ENCODE measurements at regions not wholly inside any gene's neighbourhood (a gene's known extent, or its start where the extent isn't known, plus 50 kb on each side); places are given as distances from the start of the nearest gene placed in this dataset.

DNA sequence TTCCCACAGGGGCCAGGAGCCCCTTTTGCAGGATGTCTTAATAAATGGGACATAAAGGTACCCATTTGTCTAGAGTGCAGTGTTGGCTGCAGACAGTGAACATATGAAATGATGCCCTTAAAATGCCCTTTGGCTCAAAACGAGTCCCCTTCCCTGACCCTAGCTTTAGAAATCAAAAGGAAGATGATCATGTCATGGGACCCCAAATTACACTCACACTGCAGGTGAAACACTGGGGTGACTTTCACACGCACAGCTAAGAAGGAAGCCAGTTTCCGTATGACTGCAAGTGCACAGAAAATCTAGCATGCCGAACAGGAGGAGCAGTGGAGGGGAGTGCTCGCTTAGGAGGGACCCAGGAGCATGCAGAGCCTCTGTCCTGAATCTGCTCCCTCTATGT lies 154.5 kb upstream of the KLF14 start:
- H3K4me3 ChIP-seq (ENCODE audit: low read depth, low read length), result no peak overlapping the region
- TF ChIP-seq, protein P1, sequence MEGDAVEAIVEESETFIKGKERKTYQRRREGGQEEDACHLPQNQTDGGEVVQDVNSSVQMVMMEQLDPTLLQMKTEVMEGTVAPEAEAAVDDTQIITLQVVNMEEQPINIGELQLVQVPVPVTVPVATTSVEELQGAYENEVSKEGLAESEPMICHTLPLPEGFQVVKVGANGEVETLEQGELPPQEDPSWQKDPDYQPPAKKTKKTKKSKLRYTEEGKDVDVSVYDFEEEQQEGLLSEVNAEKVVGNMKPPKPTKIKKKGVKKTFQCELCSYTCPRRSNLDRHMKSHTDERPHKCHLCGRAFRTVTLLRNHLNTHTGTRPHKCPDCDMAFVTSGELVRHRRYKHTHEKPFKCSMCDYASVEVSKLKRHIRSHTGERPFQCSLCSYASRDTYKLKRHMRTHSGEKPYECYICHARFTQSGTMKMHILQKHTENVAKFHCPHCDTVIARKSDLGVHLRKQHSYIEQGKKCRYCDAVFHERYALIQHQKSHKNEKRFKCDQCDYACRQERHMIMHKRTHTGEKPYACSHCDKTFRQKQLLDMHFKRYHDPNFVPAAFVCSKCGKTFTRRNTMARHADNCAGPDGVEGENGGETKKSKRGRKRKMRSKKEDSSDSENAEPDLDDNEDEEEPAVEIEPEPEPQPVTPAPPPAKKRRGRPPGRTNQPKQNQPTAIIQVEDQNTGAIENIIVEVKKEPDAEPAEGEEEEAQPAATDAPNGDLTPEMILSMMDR (IDR thresholded peaks at IDR 0.05; ENCODE audit: borderline replicate concordance, insufficient read depth, low read depth, low read length), result no peak

DNA sequence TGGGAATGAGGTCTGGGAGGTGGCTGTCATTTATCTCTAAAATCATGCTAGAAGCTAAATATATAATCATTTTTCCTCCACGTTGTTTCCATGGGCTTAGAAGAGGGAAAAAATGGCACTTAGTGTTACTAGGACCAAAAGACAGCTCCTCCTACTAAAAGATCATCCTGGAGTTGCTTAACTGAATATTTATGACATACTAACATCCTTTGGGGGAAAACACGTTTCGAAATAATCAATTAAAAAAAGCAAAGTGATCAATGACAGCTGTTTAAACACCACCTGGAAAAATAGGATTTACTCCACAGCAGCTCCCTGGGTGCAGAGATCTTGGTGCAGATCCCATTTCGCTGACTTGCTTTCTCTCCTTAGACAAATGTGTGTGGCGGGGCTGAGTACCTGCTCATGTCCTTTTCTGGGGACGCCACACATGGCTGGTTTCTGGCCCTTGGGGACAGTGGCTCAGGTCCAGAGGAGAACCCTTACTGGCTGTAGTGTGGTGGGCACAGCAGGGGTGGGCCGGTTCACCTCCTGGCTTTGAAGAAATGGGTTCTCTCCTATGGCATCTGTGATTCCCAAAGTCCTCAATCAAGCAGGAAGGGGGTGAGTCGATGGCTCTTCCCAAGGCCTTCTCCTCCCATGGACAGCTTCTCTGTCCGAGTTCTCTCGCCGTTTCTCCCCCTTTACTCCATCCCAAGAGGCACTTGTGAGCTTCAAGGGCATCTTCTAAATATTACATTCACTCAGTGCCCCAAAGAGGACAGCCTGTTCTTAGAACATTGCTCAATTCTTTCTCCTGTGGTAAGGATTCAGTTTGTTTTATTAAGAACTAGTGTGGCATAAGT lies 156.4 kb upstream of the KLF14 start:
- H3K4me3 ChIP-seq (ENCODE audit: low read depth, low read length), result no peak overlapping the region
- TF ChIP-seq, protein P1 (IDR thresholded peaks at IDR 0.05; ENCODE audit: borderline replicate concordance, insufficient read depth, low read depth, low read length), result no peak

GRCh38 chr7:130891254-130892094 lies 157.5 kb upstream of the KLF14 start:
- no peak overlapping the region for H3K4me3 ChIP-seq (ENCODE audit: low read depth, low read length)

GRCh38 chr7:130893441-130893894 lies 159.5 kb upstream of the KLF14 start:
- TF ChIP-seq, protein P1 (IDR thresholded peaks at IDR 0.05; ENCODE audit: borderline replicate concordance, insufficient read depth, low read depth, low read length), result no peak
- no peak overlapping the region for H3K4me3 ChIP-seq (ENCODE audit: low read depth, low read length)

More at GRCh38 chr7:130891254-130892094, 157.5 kb upstream of the KLF14 start:
- TF ChIP-seq, protein P1 (IDR thresholded peaks at IDR 0.05; ENCODE audit: borderline replicate concordance, insufficient read depth, low read depth, low read length), result no peak

DNA sequence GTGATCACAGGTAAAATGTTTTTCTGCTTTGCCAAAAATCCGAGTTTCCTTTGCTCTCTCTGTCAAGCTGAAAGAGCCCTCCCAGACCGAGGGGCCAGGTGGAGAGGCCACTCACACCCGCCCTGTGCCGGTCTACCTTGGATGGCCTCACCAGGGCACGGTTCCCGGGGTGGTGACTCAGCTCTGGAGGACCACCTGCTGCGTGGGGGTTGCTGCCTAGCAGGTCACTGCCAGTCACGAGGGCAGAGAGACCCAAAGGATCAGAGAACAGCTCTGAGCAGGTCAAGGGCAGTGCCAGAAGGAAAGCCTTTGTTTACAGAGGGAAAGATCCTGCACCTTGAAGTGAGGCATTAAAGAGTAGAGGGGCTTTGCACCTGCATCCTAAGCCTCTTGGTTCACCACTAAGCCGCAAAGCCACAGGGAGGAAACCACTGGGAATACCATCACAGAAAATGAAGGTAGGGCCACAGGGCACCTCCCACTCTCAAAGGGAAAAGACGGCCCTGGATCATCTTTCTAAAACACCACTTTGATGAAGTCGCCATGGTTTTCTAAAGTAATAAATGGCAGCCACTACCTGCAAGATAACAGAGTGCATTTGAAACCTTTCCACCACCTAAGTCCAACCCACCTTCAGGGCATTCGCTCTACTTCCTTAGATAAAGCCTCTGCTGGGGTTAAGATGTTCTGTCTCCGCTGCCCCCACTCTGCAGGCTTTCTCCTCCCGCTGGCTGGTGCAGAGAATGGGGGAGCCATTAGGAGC lies 160.3 kb upstream of the KLF14 start:
- no peak overlapping the region for H3K4me3 ChIP-seq (ENCODE audit: low read depth, low read length)

More for the DNA sequence above, 160.3 kb upstream of the KLF14 start:
- TF ChIP-seq, protein P1 (IDR thresholded peaks at IDR 0.05; ENCODE audit: borderline replicate concordance, insufficient read depth, low read depth, low read length), result no peak
